ENCODE measurements at regions not wholly inside any gene's neighbourhood (a gene's known extent, or its start where the extent isn't known, plus 50 kb on each side); places are given as distances from the start of the nearest gene placed in this dataset.

- no peak overlapping the region for H3K4me2 ChIP-seq (ENCODE audit: control insufficient read depth, insufficient read depth)
- no peak for TF ChIP-seq CREM (IDR thresholded peaks at IDR 0.05; ENCODE audit: low read depth)
- TF ChIP-seq, protein P1, sequence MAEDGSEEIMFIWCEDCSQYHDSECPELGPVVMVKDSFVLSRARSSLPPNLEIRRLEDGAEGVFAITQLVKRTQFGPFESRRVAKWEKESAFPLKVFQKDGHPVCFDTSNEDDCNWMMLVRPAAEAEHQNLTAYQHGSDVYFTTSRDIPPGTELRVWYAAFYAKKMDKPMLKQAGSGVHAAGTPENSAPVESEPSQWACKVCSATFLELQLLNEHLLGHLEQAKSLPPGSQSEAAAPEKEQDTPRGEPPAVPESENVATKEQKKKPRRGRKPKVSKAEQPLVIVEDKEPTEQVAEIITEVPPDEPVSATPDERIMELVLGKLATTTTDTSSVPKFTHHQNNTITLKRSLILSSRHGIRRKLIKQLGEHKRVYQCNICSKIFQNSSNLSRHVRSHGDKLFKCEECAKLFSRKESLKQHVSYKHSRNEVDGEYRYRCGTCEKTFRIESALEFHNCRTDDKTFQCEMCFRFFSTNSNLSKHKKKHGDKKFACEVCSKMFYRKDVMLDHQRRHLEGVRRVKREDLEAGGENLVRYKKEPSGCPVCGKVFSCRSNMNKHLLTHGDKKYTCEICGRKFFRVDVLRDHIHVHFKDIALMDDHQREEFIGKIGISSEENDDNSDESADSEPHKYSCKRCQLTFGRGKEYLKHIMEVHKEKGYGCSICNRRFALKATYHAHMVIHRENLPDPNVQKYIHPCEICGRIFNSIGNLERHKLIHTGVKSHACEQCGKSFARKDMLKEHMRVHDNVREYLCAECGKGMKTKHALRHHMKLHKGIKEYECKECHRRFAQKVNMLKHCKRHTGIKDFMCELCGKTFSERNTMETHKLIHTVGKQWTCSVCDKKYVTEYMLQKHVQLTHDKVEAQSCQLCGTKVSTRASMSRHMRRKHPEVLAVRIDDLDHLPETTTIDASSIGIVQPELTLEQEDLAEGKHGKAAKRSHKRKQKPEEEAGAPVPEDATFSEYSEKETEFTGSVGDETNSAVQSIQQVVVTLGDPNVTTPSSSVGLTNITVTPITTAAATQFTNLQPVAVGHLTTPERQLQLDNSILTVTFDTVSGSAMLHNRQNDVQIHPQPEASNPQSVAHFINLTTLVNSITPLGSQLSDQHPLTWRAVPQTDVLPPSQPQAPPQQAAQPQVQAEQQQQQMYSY (CRISPR knock-in tag; IDR thresholded peaks at IDR 0.05), result no peak
- no peak for TF ChIP-seq SMAD1 (IDR thresholded peaks at IDR 0.05; ENCODE audit: low read depth, partially characterized antibody)
- no peak for TF ChIP-seq CBX5 (IDR thresholded peaks at IDR 0.05; ENCODE audit: low read depth)
- TF ChIP-seq MXI1 (IDR thresholded peaks at IDR 0.05; ENCODE audit: low read depth, low read length), result no peak
- no peak for TF ChIP-seq KAT2A (conservative IDR thresholded peaks at IDR 0.05; ENCODE audit: control insufficient read depth, low read depth, low read length)
- TF ChIP-seq TARDBP (IDR thresholded peaks at IDR 0.05; ENCODE audit: borderline replicate concordance), result no peak
- TF ChIP-seq ZNF384 (IDR thresholded peaks at IDR 0.05; ENCODE audit: borderline replicate concordance, low read depth, low read length), result no peak
- no peak for TF ChIP-seq CBFB (IDR thresholded peaks at IDR 0.05; ENCODE audit: low read depth)
- TF ChIP-seq, protein P2, sequence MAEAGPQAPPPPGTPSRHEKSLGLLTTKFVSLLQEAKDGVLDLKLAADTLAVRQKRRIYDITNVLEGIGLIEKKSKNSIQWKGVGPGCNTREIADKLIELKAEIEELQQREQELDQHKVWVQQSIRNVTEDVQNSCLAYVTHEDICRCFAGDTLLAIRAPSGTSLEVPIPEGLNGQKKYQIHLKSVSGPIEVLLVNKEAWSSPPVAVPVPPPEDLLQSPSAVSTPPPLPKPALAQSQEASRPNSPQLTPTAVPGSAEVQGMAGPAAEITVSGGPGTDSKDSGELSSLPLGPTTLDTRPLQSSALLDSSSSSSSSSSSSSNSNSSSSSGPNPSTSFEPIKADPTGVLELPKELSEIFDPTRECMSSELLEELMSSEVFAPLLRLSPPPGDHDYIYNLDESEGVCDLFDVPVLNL (IDR thresholded peaks at IDR 0.05; ENCODE audit: low read depth, low read length), result no peak
- no peak for TF ChIP-seq STAT3 (IDR thresholded peaks at IDR 0.05; ENCODE audit: low read depth, low read length)
- TF ChIP-seq ZZZ3 (IDR thresholded peaks at IDR 0.05; ENCODE audit: control insufficient read depth, insufficient read length, low read depth), result no peak
- TF ChIP-seq YBX1 (IDR thresholded peaks at IDR 0.05), result no peak
- no peak for TF ChIP-seq RELA (IDR thresholded peaks at IDR 0.05; ENCODE audit: borderline replicate concordance, partially characterized antibody)
- TF ChIP-seq, protein P3, sequence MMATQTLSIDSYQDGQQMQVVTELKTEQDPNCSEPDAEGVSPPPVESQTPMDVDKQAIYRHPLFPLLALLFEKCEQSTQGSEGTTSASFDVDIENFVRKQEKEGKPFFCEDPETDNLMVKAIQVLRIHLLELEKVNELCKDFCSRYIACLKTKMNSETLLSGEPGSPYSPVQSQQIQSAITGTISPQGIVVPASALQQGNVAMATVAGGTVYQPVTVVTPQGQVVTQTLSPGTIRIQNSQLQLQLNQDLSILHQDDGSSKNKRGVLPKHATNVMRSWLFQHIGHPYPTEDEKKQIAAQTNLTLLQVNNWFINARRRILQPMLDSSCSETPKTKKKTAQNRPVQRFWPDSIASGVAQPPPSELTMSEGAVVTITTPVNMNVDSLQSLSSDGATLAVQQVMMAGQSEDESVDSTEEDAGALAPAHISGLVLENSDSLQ (IDR thresholded peaks at IDR 0.05), result no peak
- TF ChIP-seq POU2F2 (IDR thresholded peaks at IDR 0.05; ENCODE audit: borderline replicate concordance, low read depth, low read length), result no peak
- no peak for TF ChIP-seq ELK1 (IDR thresholded peaks at IDR 0.05; ENCODE audit: low read depth, low read length)
- no peaks in the 10 kb centered on the region for H3K4me1 ChIP-seq (ENCODE audit: control insufficient read depth, insufficient read depth, low read length)
- SMC1A ChIA-PET (ENCODE audit: uncharacterized antibody, unreplicated experiment), result no interaction called here
- H3K36me3 ChIP-seq (ENCODE audit: control insufficient read depth in 2 of 2, insufficient read depth in 2 of 2, low read length in 1 of 2), result no peaks in the 10 kb centered on the region
- CTCF ChIA-PET, result no interaction called here
- H3K9ac ChIP-seq (ENCODE audit: control insufficient read depth, insufficient read depth, low read length), result no peak overlapping the region
- WGBS (ENCODE audit: insufficient coverage, insufficient replicate concordance, low lambda C conversion rate, missing lambda C conversion rate), result 38% methylated on average over 10 of the region's 10 CpGs
- FAIRE-seq (no peak), ATAC-seq (no peak), DNase-seq (ENCODE audit: low read depth, low spot score) (no peak)
- POLR2A ChIA-PET, result no interaction called here
- H3K27ac ChIP-seq (ENCODE audit: control insufficient read depth, insufficient read depth), result no peak overlapping the region
- no peaks in the 10 kb centered on the region for H3K9me3 ChIP-seq (replicated peaks; ENCODE audit: control insufficient read depth, insufficient read depth, low read length)
- H3K79me2 ChIP-seq (ENCODE audit: control insufficient read depth, insufficient read depth, low read length), result no peaks in the 10 kb centered on the region
- no TSS peak for BruUV-seq (replicated peaks)
- H2AFZ ChIP-seq (ENCODE audit: control insufficient read depth, low read depth, low read length), result no peak overlapping the region
- RAD21 ChIA-PET (ENCODE audit: unreplicated experiment), result no interaction called here
- no peak overlapping the region for H3K4me3 ChIP-seq
- H3K27me3 ChIP-seq (replicated peaks in 1 of 2; ENCODE audit: control insufficient read depth in 2 of 2, insufficient read depth in 2 of 2, low read length in 1 of 2), result no peaks in the 10 kb centered on the region
- no peaks in the 10 kb centered on the region for H4K20me1 ChIP-seq (ENCODE audit: control insufficient read depth, insufficient read depth)
- in situ Hi-C loops (cut with MboI), result no loop called here
- intact Hi-C loops (cut with micrococcal nuclease; ENCODE audit: unreplicated experiment), result no loop called here
These were observed 152.7 kb upstream of the PRNP start for GRCh38 chr20:4533368-4534133.

Measured in GM12878 (cell line).